ENCODE measurements at regions not wholly inside any gene's neighbourhood (a gene's known extent, or its start where the extent isn't known, plus 50 kb on each side); places are given as distances from the start of the nearest gene placed in this dataset.

- TF ChIP-seq CTCF (IDR thresholded peaks at IDR 0.05; ENCODE audit: borderline replicate concordance, extremely low read depth, low read length, poor library complexity, severe bottlenecking) = no peak
- no peak for TF ChIP-seq EZH2 (IDR thresholded peaks at IDR 0.05; ENCODE audit: borderline replicate concordance, low read depth, low read length, severe bottlenecking)
Measured at GRCh38 chr4:53865054-53865453, 199.4 kb downstream of the CHIC2 start.
